GM19372 (cell line): ENCODE measurements at regions not wholly inside any gene's neighbourhood (a gene's known extent, or its start where the extent isn't known, plus 50 kb on each side); places are given as distances from the start of the nearest gene placed in this dataset.
"Not testable (repeated sequence)": the region's sequence is repeated elsewhere in the genome, so short reads cannot be mapped to it uniquely, and the experiment has no call there.

Experiments
- ATAC-seq: cut with Tn5 transposase; IDR thresholded peaks from one replicate; pipeline ENCODE4 v1.9.1; 2021; ENCODE audit warnings: mild to moderate bottlenecking, low read depth, moderate library complexity; ENCODE audit not compliant: unreplicated experiment

- peak; percentile 75 for ATAC-seq
Measured at GRCh38 chr2:175690113-175690837, 311.8 kb downstream of the LNPK start.

- ATAC-seq = no peak
Measured at GRCh38 chr2:175688243-175688642, 313.8 kb downstream of the LNPK start.

DNA sequence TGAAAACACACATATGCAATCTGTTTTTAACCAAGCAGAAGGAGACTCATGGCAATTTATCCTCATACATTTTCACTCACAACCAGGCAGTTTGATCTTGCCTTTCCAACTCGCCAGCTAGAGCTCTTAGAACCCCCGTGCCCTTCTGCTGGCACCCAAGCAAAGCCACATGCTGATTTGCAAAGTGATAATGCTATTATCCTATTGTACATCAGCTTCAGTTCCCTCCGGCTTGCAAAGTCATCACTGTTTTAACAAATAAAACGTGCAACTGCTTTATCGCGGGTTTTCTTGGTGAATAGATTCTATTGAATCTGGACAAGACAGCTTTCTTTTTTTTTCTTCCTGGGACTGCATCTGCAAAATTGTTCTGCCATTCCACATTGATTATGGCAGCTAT lies 314.6 kb downstream of the LNPK start:
- no peak for ATAC-seq

GRCh38 chr2:175686002-175686401 lies 316.1 kb downstream of the LNPK start:
- ATAC-seq = no peak

- no peak for ATAC-seq
Measured at GRCh38 chr2:175684466-175684865, 317.6 kb downstream of the LNPK start.

DNA sequence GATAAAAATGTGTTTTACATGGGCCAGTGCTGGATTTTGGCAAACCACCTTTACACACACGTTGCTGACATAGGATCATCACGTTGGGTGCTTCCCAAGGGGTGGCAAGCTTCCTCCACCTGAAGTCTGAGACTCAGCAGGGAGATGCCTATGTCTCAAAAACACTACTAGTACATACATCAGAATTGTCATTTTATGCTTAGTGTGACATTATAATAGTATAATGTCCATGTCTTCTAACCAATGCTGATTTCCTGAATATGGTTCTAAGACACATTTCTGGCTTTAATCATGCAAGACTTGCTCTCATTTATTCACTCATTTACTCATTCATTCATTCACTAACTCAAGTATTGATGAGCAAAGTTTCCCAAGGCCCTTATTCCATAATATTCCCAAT lies 322.3 kb downstream of the LNPK start:
- ATAC-seq = no peak

GRCh38 chr2:175679231-175679630 lies 322.8 kb downstream of the LNPK start:
- ATAC-seq = no peak

- ATAC-seq = no peak
Measured at GRCh38 chr2:175677880-175678279, 324.2 kb downstream of the LNPK start.

DNA sequence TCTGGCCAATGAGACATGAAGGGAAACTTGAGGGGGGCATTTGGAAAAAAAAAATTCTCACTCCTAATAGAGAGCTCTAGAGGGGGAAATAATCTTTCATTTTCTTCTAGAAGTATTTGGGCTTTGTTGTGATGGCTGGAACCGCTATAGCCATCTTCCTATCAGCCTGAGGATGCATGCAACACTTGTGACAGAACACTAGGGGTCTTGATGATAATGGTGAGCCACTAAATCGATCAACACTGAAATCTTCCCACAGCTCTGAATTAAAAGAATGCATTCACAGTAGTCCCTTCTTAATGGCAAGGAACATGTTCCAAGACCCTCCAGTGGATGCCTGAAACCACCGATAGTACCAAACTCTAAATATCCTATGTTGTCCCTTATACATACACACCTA lies 325.3 kb downstream of the LNPK start:
- no peak for ATAC-seq

DNA sequence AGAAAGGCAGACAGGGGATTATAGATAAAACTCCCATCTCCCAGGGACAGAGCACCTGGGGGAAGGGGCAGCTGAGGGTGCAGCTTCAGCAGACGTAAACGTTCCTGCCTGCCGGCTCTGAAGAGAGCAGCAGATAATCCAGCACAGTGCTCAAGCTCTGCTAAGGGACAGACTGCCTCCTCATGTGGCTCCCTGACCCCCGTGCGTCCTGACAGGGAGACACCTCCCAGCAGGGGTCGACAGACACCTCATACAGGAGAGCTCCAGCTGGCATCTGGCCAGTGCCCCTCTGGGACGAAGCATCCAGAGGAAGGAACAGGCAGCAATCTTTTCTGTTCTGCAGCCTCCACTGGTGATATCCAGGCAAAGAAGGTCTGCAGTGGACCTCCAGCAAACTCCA lies 333.3 kb downstream of the LNPK start:
- ATAC-seq = not testable (repeated sequence)

GRCh38 chr2:175662335-175662734 lies 339.7 kb downstream of the LNPK start:
- ATAC-seq = no peak

DNA sequence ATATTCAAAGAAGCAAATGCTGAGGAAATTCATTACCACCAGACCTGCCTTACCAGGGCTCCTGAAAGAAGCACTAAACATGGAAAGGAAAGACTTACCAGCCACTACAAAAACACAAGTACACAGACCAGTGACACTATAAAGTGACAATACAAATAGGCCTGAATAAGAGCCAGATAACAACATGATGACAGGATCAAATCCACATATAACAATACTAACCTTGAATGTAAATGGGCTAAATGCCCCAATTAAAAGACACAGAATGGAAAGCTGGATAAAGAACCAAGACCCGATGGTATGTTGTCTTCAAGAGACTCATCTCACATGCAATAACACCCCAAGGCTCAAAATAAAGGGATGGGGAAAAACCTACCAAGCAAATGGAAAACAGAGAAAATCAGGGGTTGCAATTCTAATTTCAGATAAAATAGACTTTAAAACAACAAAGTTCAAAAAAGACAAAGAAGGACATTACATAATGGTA lies 353.4 kb downstream of the LNPK start:
- ATAC-seq = no peak

DNA sequence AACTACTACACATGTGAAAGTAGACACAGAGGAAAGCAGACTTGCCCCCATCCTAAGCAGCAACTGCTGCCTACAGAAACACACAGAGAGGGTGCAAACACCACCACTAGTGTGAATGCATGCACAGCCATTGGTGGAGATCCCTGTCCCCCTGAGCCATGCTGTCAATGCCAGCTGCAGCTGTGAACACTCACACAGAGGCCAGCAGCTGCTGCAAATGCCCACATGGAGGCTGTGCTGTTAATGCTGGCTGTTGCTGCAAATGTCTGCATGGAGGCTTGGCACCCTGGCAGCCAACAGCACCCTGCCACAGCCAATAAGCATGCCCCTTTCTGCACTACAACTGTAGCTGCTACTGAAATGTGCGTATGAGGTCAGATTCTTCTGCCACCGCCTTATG lies 355.0 kb downstream of the LNPK start:
- ATAC-seq = no peak

DNA sequence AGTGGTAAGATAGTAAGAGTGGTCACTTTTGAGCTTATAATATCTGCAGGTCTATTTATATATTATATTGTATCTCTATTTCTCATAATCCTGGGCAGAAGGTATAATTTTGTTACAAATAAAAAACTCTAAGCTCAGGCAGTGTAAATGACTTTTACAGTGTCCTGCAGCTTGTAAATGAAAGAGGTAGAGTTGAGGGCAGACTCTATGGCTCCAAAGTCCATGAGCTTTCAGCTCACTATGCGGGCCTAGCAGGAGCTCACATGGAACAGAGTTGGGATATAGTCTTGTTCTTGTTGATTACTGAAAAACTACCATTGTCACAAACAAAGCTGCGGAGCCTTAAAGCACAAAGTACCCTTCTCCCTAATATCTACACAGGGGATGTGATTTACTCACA lies 361.4 kb downstream of the LNPK start:
- ATAC-seq = no peak

- no peak for ATAC-seq
Measured at GRCh38 chr2:175633227-175633626, 368.8 kb downstream of the LNPK start.

DNA sequence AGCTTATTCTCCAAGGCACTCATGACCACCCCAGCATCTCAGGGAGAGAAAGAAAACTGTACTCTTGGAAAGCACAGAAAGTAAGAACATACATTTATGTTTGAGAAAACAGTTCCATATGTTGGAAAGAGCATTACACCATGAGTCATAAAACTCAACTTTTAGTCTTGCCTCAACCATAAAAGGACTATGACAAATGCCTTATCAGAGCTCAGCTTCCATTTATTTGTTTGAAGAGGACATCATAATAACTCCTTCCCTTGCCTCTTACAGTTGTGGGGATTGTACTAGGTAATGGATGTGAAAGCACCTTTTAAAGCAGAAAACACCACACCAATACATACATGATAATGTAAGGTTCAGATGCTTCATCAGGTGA lies 370.8 kb downstream of the LNPK start:
- ATAC-seq = no peak

DNA sequence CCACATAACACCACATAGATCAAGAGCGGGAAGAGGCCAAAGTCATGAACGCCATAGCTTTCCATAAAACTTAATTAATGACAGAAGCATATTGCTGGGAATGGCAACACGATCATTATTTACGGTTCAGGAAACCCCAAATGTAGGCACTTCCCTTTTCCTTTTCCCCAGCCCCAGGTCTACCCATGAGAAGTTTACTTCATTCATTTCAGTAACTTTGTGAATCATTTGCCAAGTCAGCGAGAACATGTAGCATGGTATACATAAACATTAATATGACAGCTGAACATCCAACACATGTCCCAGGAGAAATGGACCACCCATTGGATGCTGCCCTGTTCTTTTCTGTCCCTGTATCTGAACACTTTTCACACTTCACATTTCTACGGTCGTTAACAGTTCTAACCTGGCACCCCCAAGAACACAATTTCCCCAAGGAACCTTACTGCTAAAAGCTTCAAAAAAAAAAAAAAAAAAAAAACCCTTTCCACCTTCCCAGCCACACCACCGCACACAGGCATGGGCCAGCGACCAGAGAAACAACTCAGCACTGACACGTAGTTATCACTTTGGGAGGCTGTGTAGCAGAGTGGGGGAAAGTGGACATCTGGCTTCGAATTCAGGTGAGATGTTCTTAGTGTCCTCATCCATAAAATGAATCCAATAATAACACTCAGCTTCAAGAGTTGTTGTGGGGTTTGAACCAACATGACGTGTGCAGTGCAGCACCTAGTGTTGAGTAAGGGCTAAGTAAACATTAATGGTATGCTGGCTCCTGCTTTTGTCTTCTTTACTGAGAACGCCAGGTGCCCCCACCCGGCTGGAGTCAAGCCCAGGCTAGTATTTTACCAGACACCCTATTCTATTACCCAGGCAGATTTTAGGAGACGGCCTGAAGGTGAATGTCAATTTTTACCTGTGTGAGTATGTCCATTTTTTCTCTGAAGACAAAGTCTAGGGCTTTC lies 371.5 kb downstream of the LNPK start:
- no peak for ATAC-seq

DNA sequence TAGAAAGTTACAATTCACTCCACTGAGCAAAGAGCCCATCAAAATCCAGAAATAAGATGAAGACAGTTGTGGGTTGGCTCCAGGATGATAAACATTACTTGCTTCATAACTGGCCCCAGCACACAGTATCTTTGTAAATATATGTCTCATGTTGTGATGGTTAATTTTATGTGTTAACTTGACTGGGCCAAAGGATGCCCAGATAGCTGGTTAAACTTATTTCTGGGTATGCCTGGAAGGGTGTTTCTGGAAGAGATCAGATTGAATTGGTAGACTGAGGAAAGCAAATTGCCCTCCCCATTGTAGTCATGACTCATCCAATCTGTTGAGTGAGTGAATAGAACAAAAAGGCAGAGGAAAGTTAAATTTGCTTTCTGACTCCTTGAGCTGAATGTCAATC lies 373.8 kb downstream of the LNPK start:
- no peak for ATAC-seq

DNA sequence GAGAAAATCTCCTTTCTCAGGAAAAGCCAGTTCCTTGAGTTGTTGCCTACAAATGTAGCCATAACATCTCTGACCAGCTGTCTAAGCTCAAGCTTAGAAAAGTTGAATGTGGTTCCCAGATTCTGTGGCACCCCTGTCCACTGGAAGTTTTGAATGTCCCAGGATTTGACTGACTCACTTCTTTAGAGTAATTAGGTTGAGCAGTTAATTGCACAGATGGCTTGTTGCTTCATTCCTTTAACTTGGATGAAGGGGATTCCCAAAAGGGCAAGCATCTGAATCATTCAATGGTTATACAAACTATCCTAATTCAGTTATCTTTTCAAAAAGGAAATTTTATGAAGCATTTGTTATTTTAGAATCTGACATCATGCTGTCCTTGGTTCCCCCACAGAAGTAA lies 374.7 kb downstream of the LNPK start:
- ATAC-seq = no peak

DNA sequence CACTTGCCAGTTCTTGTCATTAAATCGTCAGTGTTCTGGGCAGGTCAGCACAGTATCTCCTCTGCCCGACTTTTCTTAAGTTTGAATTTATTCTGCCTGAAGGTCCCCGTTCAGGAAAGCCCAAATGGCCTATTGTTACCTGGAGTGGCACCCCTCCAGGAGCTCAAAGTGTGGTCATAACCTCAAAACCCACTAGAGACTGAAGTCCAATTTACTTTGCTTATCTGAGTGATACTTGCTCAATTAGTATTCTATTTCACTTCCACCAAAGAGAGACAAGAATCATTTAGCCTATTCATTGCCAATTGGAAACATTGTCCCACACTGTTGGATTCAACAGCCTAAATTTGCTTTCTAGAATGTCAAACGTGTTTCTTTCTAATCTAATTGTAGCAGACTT lies 375.3 kb downstream of the LNPK start:
- ATAC-seq = no peak

GRCh38 chr2:175624785-175625184 lies 377.3 kb downstream of the LNPK start:
- no peak for ATAC-seq
